CD4-positive, alpha-beta T cell (primary cell): ENCODE measurements at regions not wholly inside any gene's neighbourhood (a gene's known extent, or its start where the extent isn't known, plus 50 kb on each side); places are given as distances from the start of the nearest gene placed in this dataset.

Source experiments
- ATAC-seq: fragments of 200-7000 bp; cut with Tn5 transposase; one replicate; pipeline ENCODE4 v1.10.0; 2022; ENCODE audit warnings: mild to moderate bottlenecking; ENCODE audit not compliant: poor library complexity
- CTCF ChIA-PET: fragments of 350-600 bp; sonication (Branson Sonifier 250); formaldehyde crosslinking; loops from one replicate; lab custom pipeline; 2021; ENCODE audit warnings: antibody characterized with exemption, inconsistent platforms; lab: Charles Lee
- POLR2A ChIA-PET: fragments of 350-600 bp; sonication (Branson Sonifier 250); formaldehyde crosslinking; loops from one replicate; lab custom pipeline; 2021; ENCODE audit warnings: antibody characterized with exemption, inconsistent platforms; lab: Charles Lee
- DNase-seq, 14 experiments: peaks; one replicate each; pipeline ENCODE4 v3.0.0-alpha.2; 2013 to 2020; ENCODE audit warnings: mixed read lengths in 2 of 14
- H3K27ac ChIP-seq, 2 donors: one replicate each; pipeline versions ENCODE4 v1.5.1 to v1.7.0; 2013; ENCODE audit warnings: low read length in 2 of 2, low read depth in 1 of 2, mild to moderate bottlenecking in 1 of 2
- H3K27me3 ChIP-seq, 2 experiments: 1 replicate in 1 of 2; 2 replicates in 1 of 2; pipeline versions ENCODE4 v1.6.1 to v1.7.0; 2013; ENCODE audit warnings: low read length in 2 of 2, control low read depth in 1 of 2, mild to moderate bottlenecking in 1 of 2, moderate library complexity in 1 of 2; ENCODE audit not compliant: insufficient read depth in 2 of 2, control insufficient read depth in 1 of 2
- H3K36me3 ChIP-seq: one replicate; pipeline ENCODE4 v1.6.1; 2013; ENCODE audit warnings: low read length, control low read depth; ENCODE audit not compliant: insufficient read depth
- H3K4me1 ChIP-seq: one replicate; pipeline ENCODE4 v1.6.1; 2013; ENCODE audit warnings: low read length, control low read depth; ENCODE audit not compliant: insufficient read depth
- H3K4me3 ChIP-seq: one replicate; pipeline ENCODE4 v1.5.1; 2013; ENCODE audit warnings: mild to moderate bottlenecking, low read length, moderate library complexity
- H3K9me3 ChIP-seq, 2 experiments: 1 replicate in 1 of 2; 2 replicates in 1 of 2; pipeline versions ENCODE4 v1.6.1 to v1.7.0; 2013; ENCODE audit warnings: low read length in 2 of 2, mild to moderate bottlenecking in 2 of 2, control low read depth in 1 of 2, moderate library complexity in 1 of 2; ENCODE audit not compliant: control insufficient read depth in 1 of 2, insufficient read depth in 1 of 2
- H3K27ac Mint-ChIP-seq: one replicate; pipeline ENCODE4 v1.8.0; 2020; ENCODE audit warnings: mixed read lengths
- H3K27me3 Mint-ChIP-seq: one replicate; pipeline ENCODE4 v1.8.0; 2021; ENCODE audit warnings: mixed read lengths
- H3K36me3 Mint-ChIP-seq: one replicate; pipeline ENCODE4 v1.8.0; 2021; ENCODE audit warnings: low read depth, mixed read lengths
- H3K4me1 Mint-ChIP-seq: one replicate; pipeline ENCODE4 v1.8.0; 2021; ENCODE audit warnings: low read depth, mixed read lengths
- H3K4me3 Mint-ChIP-seq: one replicate; pipeline ENCODE4 v1.8.0; 2020; ENCODE audit warnings: mild to moderate bottlenecking, mixed read lengths
- H3K9me3 Mint-ChIP-seq: one replicate; pipeline ENCODE4 v1.8.0; 2020; ENCODE audit warnings: mixed read lengths
- CTCF ChIP-seq: fragments of 200-600 bp; IDR thresholded peaks from one replicate; pipeline ENCODE4 v1.8.0; 2022; ENCODE audit warnings: antibody characterized with exemption, mild to moderate bottlenecking
- intact Hi-C, 2 experiments: fragments of 100-400 bp; cut with DNase I in 1 of 2; cut with micrococcal nuclease in 1 of 2; formaldehyde crosslinking; loops; one replicate each; pipeline versions ENCODE4 v1.15.1 to v1.9.0; 2023 to 2025; cut with DNase I, micrococcal nuclease

GRCh38 chr5:159400476-159400875, 70.2 kb upstream of the IL12B start:
- no peak for ATAC-seq
- Mint-ChIP-seq H3K9me3 (no peaks in the 10 kb centered on the region), H3K27ac (no peak overlapping the region), H3K27me3 (peaks cover 16% of the 10 kb centered on the region), H3K36me3 (no peaks in the 10 kb centered on the region), H3K4me3 (no peak overlapping the region), H3K4me1 (no peaks in the 10 kb centered on the region)
- ChIA-PET CTCF (no interaction called here), POLR2A (interaction anchor here (0.7 kb wide), 1 partner anchor 20 kb away, joined by 3 read pairs; no protein-coding TSS in a partner anchor)
- Histone ChIP-seq H3K4me1 (no peaks in the 10 kb centered on the region), H3K27me3 (no peaks in the 10 kb centered on the region), H3K36me3 (no peaks in the 10 kb centered on the region), H3K27ac (no peak overlapping the region), H3K9me3 (no peaks in the 10 kb centered on the region), H3K4me3 (no peak overlapping the region)
- no peak for TF ChIP-seq CTCF
- DNase-seq, result no peak
- intact Hi-C loops, result no loop called here

- peaks cover 16% of the 10 kb centered on the region for H3K27me3 Mint-ChIP-seq
- ATAC-seq, result no peak
- H3K4me3 Mint-ChIP-seq, result no peak overlapping the region
- Histone ChIP-seq H3K4me1 (no peaks in the 10 kb centered on the region), H3K9me3 (no peaks in the 10 kb centered on the region), H3K27me3 (no peaks in the 10 kb centered on the region), H3K27ac (no peak overlapping the region), H3K36me3 (no peaks in the 10 kb centered on the region), H3K4me3 (no peak overlapping the region)
- intact Hi-C loops, result no loop called here
- no peaks in the 10 kb centered on the region for H3K9me3 Mint-ChIP-seq
- no peak for TF ChIP-seq CTCF
- DNase-seq, result no peak
- ChIA-PET POLR2A (no interaction called here), CTCF (interaction anchor here (0.6 kb wide), 1 partner anchor 340 kb away, joined by 3 read pairs; no protein-coding TSS in a partner anchor)
- H3K4me1 Mint-ChIP-seq, result no peaks in the 10 kb centered on the region
- H3K36me3 Mint-ChIP-seq, result no peaks in the 10 kb centered on the region
- H3K27ac Mint-ChIP-seq, result no peak overlapping the region
Measured at GRCh38 chr5:159402311-159402710, 72.0 kb upstream of the IL12B start.

- peaks cover 16% of the 10 kb centered on the region for H3K27me3 Mint-ChIP-seq
Measured at GRCh38 chr5:159402856-159403255, 72.6 kb upstream of the IL12B start.

More at GRCh38 chr5:159402856-159403255, 72.6 kb upstream of the IL12B start:
- Histone ChIP-seq H3K36me3 (no peaks in the 10 kb centered on the region), H3K27me3 (no peaks in the 10 kb centered on the region), H3K4me3 (no peak overlapping the region), H3K4me1 (no peaks in the 10 kb centered on the region), H3K9me3 (no peaks in the 10 kb centered on the region), H3K27ac (no peak overlapping the region)
- no peak overlapping the region for H3K27ac Mint-ChIP-seq
- DNase-seq (no peak), ATAC-seq (no peak)
- ChIA-PET POLR2A (no interaction called here), CTCF (interaction anchor here (0.6 kb wide), 1 partner anchor 339 kb away, joined by 3 read pairs; no protein-coding TSS in a partner anchor)
- intact Hi-C loops, result no loop called here
- H3K36me3 Mint-ChIP-seq, result no peaks in the 10 kb centered on the region
- no peaks in the 10 kb centered on the region for H3K4me1 Mint-ChIP-seq
- no peak for TF ChIP-seq CTCF
- H3K4me3 Mint-ChIP-seq, result no peak overlapping the region
- no peaks in the 10 kb centered on the region for H3K9me3 Mint-ChIP-seq
